Peyer's patch (tissue), 4 donors: ENCODE measurements at regions not wholly inside any gene's neighbourhood (a gene's known extent, or its start where the extent isn't known, plus 50 kb on each side); places are given as distances from the start of the nearest gene placed in this dataset.

Experiments
- DNase-seq, 3 donors: peaks; one replicate each; pipeline ENCODE4 v3.0.0-alpha.2; 2017 to 2019
- H3K27ac ChIP-seq, 4 donors: fragments of 200-600 bp; sonication (generic); one replicate each; pipeline ENCODE4 v1.5.1; 2016 to 2019
- H3K27me3 ChIP-seq, 2 donors: fragments of 200-600 bp; sonication (generic); one replicate each; pipeline ENCODE4 v1.5.1; 2019
- H3K36me3 ChIP-seq, 3 donors: fragments of 200-600 bp; sonication (generic); one replicate each; pipeline ENCODE4 v1.5.1; 2016 to 2019
- H3K4me1 ChIP-seq, 4 donors: fragments of 200-600 bp; sonication (generic); one replicate each; pipeline ENCODE4 v1.5.1; 2016 to 2019
- H3K4me3 ChIP-seq, 4 donors: fragments of 200-600 bp; sonication (generic); 1 replicate in 3 of 4; 2 replicates in 1 of 4; pipeline ENCODE4 v1.5.1; 2016 to 2019; ENCODE audit warnings: mild to moderate bottlenecking in 1 of 4
- H3K9me3 ChIP-seq, 4 donors: fragments of 200-600 bp; sonication (generic); one replicate each; pipeline ENCODE4 v1.5.1; 2016 to 2019; ENCODE audit warnings: mild to moderate bottlenecking in 1 of 4
- POLR2A ChIP-seq, 2 donors: fragments of 450-650 bp; IDR thresholded peaks; one replicate each; pipeline ENCODE4 v1.5.1; 2017; ENCODE audit warnings: antibody characterized with exemption in 2 of 2, mild to moderate bottlenecking in 2 of 2, moderate library complexity in 2 of 2
- TF ChIP-seq, protein P1 (sequence below), 6 experiments: fragments of 450-650 bp in 4 of 6; fragments of 200-600 bp in 2 of 6; sonication (generic) in 1 of 6; IDR thresholded peaks; one replicate each; pipeline ENCODE4 v1.5.1; 2017 to 2019; ENCODE audit warnings: antibody characterized with exemption in 6 of 6, mild to moderate bottlenecking in 3 of 6, moderate library complexity in 1 of 6

DNA sequence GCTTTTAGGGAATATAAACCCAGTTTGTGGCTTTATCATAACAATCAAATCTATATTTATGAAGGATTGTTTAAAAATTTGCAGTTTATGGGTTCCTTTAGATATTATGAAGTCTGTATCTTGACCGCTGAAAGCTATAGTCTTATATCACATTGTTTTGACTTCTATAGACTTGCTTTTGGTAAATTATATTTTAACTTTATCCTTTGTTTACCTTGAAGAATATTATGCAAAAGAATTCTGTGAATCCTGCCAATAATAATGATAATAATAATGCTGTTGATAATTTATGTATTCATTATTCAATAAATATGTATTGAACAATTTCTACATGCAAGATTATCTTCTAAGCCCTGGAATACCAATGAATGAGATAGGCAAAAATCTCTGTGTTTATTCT is 101.9 kb upstream of the MTPN start:
- H3K27me3 ChIP-seq, result no peaks in the 10 kb centered on the region
- no peaks in the 10 kb centered on the region for H3K4me1 ChIP-seq
- H3K9me3 ChIP-seq, result no peaks in the 10 kb centered on the region
- no peak for DNase-seq
- TF ChIP-seq POLR2A (IDR thresholded peaks at IDR 0.05), result no peak
- TF ChIP-seq, protein P1, sequence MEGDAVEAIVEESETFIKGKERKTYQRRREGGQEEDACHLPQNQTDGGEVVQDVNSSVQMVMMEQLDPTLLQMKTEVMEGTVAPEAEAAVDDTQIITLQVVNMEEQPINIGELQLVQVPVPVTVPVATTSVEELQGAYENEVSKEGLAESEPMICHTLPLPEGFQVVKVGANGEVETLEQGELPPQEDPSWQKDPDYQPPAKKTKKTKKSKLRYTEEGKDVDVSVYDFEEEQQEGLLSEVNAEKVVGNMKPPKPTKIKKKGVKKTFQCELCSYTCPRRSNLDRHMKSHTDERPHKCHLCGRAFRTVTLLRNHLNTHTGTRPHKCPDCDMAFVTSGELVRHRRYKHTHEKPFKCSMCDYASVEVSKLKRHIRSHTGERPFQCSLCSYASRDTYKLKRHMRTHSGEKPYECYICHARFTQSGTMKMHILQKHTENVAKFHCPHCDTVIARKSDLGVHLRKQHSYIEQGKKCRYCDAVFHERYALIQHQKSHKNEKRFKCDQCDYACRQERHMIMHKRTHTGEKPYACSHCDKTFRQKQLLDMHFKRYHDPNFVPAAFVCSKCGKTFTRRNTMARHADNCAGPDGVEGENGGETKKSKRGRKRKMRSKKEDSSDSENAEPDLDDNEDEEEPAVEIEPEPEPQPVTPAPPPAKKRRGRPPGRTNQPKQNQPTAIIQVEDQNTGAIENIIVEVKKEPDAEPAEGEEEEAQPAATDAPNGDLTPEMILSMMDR (IDR thresholded peaks at IDR 0.05), result no peak
- no peak overlapping the region for H3K4me3 ChIP-seq
- no peak overlapping the region for H3K27ac ChIP-seq
- no peaks in the 10 kb centered on the region for H3K36me3 ChIP-seq

DNA sequence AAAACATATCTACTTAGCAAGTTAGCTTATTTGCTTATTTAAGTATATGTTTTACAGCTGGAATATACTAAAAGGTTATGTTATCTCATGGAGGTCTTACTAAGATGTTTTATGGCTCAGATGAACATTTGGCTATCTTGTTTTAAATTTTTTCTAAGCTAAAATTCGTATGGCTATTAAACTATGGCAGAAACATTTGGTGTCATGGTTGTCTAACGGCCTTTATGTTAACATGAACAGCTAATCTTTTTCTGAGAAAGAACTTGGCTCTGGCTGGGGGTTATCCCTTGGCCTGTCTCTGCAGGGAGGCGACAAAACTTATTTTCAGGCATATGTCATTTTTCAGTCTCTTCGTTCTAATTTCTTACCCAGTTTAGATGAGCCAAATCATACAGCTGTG is 101.5 kb upstream of the MTPN start:
- H3K36me3 ChIP-seq, result no peaks in the 10 kb centered on the region
- H3K27ac ChIP-seq, result no peak overlapping the region
- TF ChIP-seq POLR2A (IDR thresholded peaks at IDR 0.05), result no peak
- TF ChIP-seq, protein P1 (IDR thresholded peaks at IDR 0.05), result no peak
- no peak for DNase-seq
- no peaks in the 10 kb centered on the region for H3K27me3 ChIP-seq
- H3K4me1 ChIP-seq, result no peaks in the 10 kb centered on the region
- H3K9me3 ChIP-seq, result no peaks in the 10 kb centered on the region
- no peak overlapping the region for H3K4me3 ChIP-seq

DNA sequence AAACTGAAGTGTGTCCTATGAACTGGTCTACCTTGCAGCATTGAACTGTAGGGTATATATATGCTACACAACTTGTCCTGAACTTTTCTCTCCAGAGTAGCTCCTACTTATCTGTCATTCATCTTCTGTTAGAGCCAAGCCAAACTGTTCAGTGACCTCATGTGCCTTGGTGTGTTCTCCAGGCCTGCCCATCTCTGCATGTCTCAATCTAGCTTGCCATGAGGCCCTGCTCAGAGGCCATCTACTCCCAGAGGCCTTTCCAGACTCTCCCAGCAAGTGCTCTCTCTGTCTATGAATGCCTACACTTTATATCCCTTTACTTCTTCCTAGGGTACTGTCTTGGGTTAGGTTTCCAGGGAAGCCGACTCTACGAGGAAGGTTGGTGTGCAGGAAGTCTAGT is 99.8 kb upstream of the MTPN start:
- no peak overlapping the region for H3K4me3 ChIP-seq
- no peaks in the 10 kb centered on the region for H3K36me3 ChIP-seq
- H3K9me3 ChIP-seq, result no peaks in the 10 kb centered on the region
- no peak for DNase-seq
- no peaks in the 10 kb centered on the region for H3K4me1 ChIP-seq
- no peaks in the 10 kb centered on the region for H3K27me3 ChIP-seq
- no peak overlapping the region for H3K27ac ChIP-seq
- no peak for TF ChIP-seq POLR2A (IDR thresholded peaks at IDR 0.05)
- TF ChIP-seq, protein P1 (IDR thresholded peaks at IDR 0.05), result no peak

DNA sequence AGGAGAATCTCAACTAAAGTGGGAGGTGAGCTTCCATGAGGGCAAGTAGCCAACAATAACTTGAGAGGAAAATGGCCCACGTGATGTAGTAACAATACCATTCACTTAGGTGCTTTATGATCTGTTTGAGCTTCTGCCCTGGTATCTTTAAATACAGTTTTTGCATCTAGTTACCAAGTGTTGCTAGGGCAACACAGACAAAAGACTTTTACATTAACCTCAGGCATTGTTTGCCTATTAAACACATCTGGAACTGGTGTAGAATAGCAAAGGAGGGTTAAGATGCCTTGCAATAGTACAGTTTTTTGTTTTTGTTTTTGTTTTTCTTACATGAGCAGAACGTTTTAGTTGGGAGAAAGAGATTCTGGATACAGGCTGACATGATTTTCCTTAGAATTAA is 97.7 kb upstream of the MTPN start:
- H3K4me1 ChIP-seq, result no peaks in the 10 kb centered on the region
- no peak overlapping the region for H3K4me3 ChIP-seq
- no peaks in the 10 kb centered on the region for H3K27me3 ChIP-seq
- no peak for DNase-seq
- TF ChIP-seq, protein P1 (IDR thresholded peaks at IDR 0.05), result no peak
- no peak for TF ChIP-seq POLR2A (IDR thresholded peaks at IDR 0.05)
- no peak overlapping the region for H3K27ac ChIP-seq
- no peaks in the 10 kb centered on the region for H3K9me3 ChIP-seq
- no peaks in the 10 kb centered on the region for H3K36me3 ChIP-seq

DNA sequence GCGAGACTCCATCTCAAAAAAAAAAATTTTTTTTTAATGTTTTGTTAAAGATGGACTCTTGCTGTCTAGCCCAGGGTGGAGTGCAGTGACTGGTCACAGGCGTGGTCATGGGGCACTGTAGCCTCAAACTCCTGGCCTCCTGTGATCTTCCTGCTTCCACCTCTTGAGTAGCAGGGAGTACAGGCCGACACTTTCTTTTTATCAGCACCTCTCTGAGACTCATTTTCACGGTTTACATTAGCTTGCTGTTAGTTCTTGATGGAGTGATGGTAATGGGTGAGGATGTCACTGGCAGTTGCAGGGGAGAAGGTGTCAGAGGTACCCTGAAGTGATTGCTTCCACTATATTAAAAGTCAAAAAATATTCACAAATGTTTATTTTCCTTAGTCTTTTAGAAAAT is 95.3 kb upstream of the MTPN start:
- H3K27me3 ChIP-seq, result no peaks in the 10 kb centered on the region
- no peaks in the 10 kb centered on the region for H3K36me3 ChIP-seq
- no peak overlapping the region for H3K27ac ChIP-seq
- H3K4me3 ChIP-seq, result no peak overlapping the region
- no peaks in the 10 kb centered on the region for H3K4me1 ChIP-seq
- H3K9me3 ChIP-seq, result no peaks in the 10 kb centered on the region
- TF ChIP-seq, protein P1 (IDR thresholded peaks at IDR 0.05), result no peak
- TF ChIP-seq POLR2A (IDR thresholded peaks at IDR 0.05), result no peak
- no peak for DNase-seq
